ENCODE measurements at regions not wholly inside any gene's neighbourhood (a gene's known extent, or its start where the extent isn't known, plus 50 kb on each side); places are given as distances from the start of the nearest gene placed in this dataset.

DNA sequence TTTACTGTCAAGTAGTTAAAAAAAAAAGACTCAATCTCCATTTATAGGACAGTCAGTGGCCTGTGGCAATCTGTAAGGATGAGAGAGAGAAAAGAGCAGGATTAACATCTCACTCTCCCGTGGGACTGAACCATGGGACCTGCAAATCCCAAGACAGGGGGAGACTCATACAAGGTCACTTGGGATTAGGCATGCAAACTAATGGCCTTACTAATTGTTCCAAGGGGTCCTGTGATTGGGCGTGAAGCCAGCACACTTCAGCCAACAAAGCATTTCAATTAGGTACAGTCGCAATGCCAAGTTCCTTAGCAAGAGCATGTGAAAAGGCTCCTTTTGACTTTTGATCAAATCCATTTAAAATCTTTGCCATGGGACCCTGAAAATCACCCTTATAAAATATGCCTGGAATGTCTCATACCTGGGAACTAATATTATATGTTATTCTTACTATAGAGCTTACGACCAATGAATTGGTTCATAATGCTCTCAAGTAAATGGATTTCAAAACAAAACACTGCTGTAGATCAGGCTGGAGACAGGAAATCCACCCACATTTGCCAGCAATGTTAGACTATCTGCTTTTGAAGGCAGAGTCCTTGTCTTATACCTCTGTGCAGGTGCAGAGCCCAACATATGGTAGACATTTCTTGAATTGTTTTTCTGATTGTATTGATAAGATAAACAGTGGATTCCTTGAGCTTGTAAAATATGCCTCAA lies 412.5 kb downstream of the GJA1 start:
- in situ Hi-C loops (cut with MboI; ENCODE audit: low sequenced_read_pairs in 4 of 4), result loop anchor here in 1 of 4 donors (5.0 kb wide), 1 partner anchor 416 kb away; no protein-coding TSS in a partner anchor
- no peaks in the 10 kb centered on the region for H3K9me3 ChIP-seq
- DNase-seq (no peak), ATAC-seq (no peak)
- no peaks in the 10 kb centered on the region for H3K36me3 ChIP-seq
- H3K27ac ChIP-seq, result peak overlapping the region in 2 of 4 donors; percentile 1 to 17
- intact Hi-C loops (cut with DNase I; ENCODE audit: low total_unique reads), result loop anchor here (1.0 to 5.0 kb wide), 3 partner anchors 66 to 417 kb away; no protein-coding TSS in a partner anchor
- H3K4me1 ChIP-seq, result no peaks in the 10 kb centered on the region
- H3K27me3 ChIP-seq, result no peaks in the 10 kb centered on the region
- TF ChIP-seq POLR2A (IDR thresholded peaks at IDR 0.05), result no peak
- TF ChIP-seq, protein P1, sequence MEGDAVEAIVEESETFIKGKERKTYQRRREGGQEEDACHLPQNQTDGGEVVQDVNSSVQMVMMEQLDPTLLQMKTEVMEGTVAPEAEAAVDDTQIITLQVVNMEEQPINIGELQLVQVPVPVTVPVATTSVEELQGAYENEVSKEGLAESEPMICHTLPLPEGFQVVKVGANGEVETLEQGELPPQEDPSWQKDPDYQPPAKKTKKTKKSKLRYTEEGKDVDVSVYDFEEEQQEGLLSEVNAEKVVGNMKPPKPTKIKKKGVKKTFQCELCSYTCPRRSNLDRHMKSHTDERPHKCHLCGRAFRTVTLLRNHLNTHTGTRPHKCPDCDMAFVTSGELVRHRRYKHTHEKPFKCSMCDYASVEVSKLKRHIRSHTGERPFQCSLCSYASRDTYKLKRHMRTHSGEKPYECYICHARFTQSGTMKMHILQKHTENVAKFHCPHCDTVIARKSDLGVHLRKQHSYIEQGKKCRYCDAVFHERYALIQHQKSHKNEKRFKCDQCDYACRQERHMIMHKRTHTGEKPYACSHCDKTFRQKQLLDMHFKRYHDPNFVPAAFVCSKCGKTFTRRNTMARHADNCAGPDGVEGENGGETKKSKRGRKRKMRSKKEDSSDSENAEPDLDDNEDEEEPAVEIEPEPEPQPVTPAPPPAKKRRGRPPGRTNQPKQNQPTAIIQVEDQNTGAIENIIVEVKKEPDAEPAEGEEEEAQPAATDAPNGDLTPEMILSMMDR (IDR thresholded peaks at IDR 0.05 in 4 of 5, conservative IDR thresholded peaks at IDR 0.05 in 1 of 5), result no peak
- H3K4me3 ChIP-seq, result no peak overlapping the region

DNA sequence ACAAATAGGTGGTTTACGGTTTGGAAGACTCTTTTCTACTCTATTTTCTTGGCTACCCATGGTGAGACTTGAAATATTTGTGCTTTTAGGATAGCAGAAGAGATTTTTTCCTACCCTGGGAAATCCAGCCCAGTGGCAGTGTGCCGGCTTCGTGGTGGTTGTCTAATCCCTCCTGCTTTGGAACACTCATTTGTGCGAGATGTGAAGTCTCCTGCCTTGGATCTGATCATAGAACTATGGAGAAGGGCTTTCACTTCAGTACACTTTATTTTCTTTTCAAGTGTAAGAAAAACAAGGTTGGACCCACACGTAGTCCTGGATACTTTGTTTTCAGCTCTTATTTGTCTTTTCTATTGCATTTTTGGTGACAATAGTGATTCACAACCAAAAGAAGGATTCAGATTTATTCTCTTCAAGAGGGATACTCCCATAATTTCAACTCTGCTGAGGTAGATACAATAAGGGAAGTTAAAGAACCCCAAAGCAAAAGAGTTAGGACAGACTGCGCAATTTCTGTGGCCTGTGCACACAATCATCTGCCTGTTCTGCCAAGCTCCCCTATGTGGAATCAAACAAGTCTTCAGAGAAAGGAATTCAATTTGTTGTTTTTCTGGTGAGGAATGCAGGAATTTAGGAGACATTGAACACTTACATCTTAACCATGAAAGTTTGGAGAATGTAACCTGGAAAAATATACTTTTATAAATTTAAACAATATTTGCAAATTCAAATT lies 413.2 kb downstream of the GJA1 start:
- ATAC-seq, result no peak
- in situ Hi-C loops (cut with MboI; ENCODE audit: low sequenced_read_pairs in 4 of 4), result loop anchor here in 1 of 4 donors (5.0 kb wide), 1 partner anchor 416 kb away; no protein-coding TSS in a partner anchor

DNA sequence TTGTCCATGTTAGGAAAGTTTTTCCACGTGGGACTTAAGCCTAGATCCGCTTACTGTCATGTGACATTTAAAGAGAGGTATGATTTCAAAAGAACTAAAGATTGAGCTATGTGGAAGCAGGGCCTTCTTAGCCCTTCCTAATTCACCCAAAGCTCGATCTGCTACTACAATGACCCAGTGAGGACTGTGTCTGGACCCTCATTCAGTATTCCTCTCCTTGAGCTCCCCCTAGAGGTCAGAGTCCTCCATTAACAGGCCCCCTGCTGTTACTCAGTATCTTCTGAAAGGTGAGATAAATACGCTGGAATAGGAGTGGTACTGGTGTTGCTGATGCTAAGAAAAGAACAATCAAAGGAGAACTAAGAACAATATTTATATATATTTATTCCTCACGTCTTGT lies 414.0 kb downstream of the GJA1 start:
- H3K36me3 ChIP-seq, result no peaks in the 10 kb centered on the region
- no peaks in the 10 kb centered on the region for H3K27me3 ChIP-seq
- TF ChIP-seq, protein P1 (IDR thresholded peaks at IDR 0.05 in 4 of 5, conservative IDR thresholded peaks at IDR 0.05 in 1 of 5), result peak; percentile 55 to 70 (median 58)
- no peak for TF ChIP-seq POLR2A (IDR thresholded peaks at IDR 0.05)
- intact Hi-C loops (cut with DNase I; ENCODE audit: low total_unique reads), result loop anchor here (5.0 kb wide), 2 partner anchors 67 to 183 kb away; no protein-coding TSS in a partner anchor
- no peaks in the 10 kb centered on the region for H3K4me1 ChIP-seq
- H3K9me3 ChIP-seq, result no peaks in the 10 kb centered on the region
- in situ Hi-C loops (cut with MboI; ENCODE audit: low sequenced_read_pairs in 4 of 4), result loop anchor here in 1 of 4 donors (5.0 kb wide), 1 partner anchor 417 kb away; no protein-coding TSS in a partner anchor
- H3K4me3 ChIP-seq, result no peak overlapping the region
- ATAC-seq, result peak; percentile 74 to 81
- DNase-seq, result peak in 1 of 2 donors; percentile 43
- peak overlapping the region in 2 of 4 donors; percentile 1 to 9 for H3K27ac ChIP-seq

More for the DNA sequence above, 413.2 kb downstream of the GJA1 start:
- DNase-seq, result no peak
- intact Hi-C loops (cut with DNase I; ENCODE audit: low total_unique reads), result loop anchor here (5.0 kb wide), 2 partner anchors 66 to 184 kb away; no protein-coding TSS in a partner anchor
- no peak for TF ChIP-seq POLR2A (IDR thresholded peaks at IDR 0.05)
- TF ChIP-seq, protein P1 (IDR thresholded peaks at IDR 0.05 in 4 of 5, conservative IDR thresholded peaks at IDR 0.05 in 1 of 5), result no peak
- no peaks in the 10 kb centered on the region for H3K27me3 ChIP-seq
- H3K36me3 ChIP-seq, result no peaks in the 10 kb centered on the region
- H3K4me3 ChIP-seq, result no peak overlapping the region
- H3K9me3 ChIP-seq, result no peaks in the 10 kb centered on the region
- H3K4me1 ChIP-seq, result no peaks in the 10 kb centered on the region
- H3K27ac ChIP-seq, result peak overlapping the region in 2 of 4 donors; percentile 1 to 17

DNA sequence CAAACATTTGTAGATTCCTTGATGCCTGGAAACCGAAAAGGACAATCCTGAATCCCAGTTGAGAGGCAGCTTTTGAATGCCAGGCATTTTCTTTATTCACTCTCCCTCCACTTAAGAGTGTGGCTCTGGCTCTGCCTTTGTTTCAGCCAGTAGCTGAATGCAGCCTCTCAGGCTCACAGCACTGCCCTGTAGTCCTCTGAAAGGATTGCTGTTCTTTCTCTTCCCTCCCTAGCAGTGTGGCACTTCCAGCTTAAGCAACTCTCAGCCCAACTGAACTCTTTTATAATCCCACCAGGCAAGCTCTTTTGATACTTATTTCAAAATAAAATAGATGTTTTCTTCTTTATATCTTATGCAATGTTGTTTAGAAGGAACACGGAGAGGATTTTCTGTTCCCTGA lies 415.6 kb downstream of the GJA1 start:
- Histone ChIP-seq H3K27ac (no peak overlapping the region), H3K36me3 (no peaks in the 10 kb centered on the region), H3K4me3 (no peak overlapping the region), H3K4me1 (no peaks in the 10 kb centered on the region), H3K9me3 (no peaks in the 10 kb centered on the region), H3K27me3 (no peaks in the 10 kb centered on the region)
- ATAC-seq (peak; percentile 33 to 51), DNase-seq (peak in 1 of 2 donors; percentile 13)
- in situ Hi-C loops (cut with MboI; ENCODE audit: low sequenced_read_pairs in 4 of 4) (loop anchor here in 2 of 4 donors (10.0 to 25.0 kb wide), 2 partner anchors 414 to 426 kb away; partner anchors contain the start of gene GJA1 (in 1 of the 2)), intact Hi-C loops (cut with DNase I; ENCODE audit: low total_unique reads) (no loop called here)
- TF ChIP-seq POLR2A (IDR thresholded peaks at IDR 0.05), result no peak
- TF ChIP-seq, protein P1 (IDR thresholded peaks at IDR 0.05 in 4 of 5, conservative IDR thresholded peaks at IDR 0.05 in 1 of 5), result no peak
